HK-2 (cell line): ENCODE measurements at regions not wholly inside any gene's neighbourhood (a gene's known extent, or its start where the extent isn't known, plus 50 kb on each side); places are given as distances from the start of the nearest gene placed in this dataset.

Experiments
- DNase-seq: peaks from one replicate; pipeline ENCODE4 v3.0.0-alpha.2; 2018; ENCODE audit not compliant: unreplicated experiment

DNA sequence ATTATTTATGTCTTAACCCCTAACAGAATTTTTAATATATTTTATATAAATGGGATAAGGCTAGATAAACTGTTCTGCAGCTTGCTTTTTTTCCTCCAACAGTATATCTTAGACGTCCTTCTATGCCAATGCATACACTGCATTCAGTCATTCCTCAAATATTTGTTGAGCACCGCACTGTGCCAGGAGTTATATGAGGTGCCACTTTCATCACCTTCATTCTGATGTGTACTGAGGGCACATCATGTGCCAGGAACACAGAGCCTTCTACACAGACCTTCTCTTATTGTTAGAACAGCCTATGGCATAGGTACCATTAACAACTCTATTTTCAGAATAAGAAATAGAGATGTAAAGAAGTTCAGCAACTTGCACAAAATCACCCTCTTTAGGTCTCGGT lies 570.1 kb downstream of the CDK5RAP2 start:
- no peak for DNase-seq

DNA sequence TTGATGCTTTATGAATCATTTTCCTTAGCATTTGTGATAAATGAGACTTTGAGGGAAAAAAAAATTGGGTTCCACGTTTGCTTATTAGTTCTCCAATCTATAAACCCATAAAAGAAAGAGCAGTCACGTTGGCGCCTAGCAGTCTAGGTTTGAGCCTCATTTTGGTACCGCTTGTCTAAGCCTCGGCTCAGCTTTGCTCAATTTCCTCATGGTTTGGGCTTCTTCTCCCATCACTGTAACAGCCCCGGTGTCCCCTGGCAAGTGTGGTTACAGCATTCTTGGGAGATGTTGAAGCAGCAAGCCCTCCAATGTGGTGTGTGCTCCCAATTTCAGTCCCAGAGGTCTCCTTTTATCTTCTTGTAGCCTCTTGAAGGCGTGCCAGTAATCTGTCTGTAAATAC lies 578.4 kb downstream of the CDK5RAP2 start:
- DNase-seq = no peak

- no peak for DNase-seq
Observed at GRCh38 chr9:119998614-119999013, 581.4 kb downstream of the CDK5RAP2 start.

DNA sequence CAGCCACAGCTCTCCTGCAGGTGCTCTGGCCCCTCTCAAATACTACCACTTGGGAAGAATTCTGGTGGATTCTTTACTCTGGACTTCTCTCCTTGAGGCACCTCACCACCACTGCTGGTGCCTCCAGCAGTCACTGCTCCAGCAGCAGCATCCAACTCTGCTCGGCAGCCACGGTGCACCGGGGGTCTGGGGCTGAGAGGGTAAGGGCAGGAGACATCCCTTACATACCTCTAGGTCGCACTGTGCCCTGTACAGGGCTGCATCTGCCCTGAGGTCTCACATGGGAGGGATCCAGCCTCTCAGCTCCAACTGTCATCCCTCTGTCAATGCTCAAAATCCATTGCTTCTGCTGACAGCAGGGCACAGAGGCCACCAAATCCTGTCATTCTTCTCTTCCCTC lies 588.2 kb downstream of the CDK5RAP2 start:
- no peak for DNase-seq

GRCh38 chr9:119986713-119987112 lies 593.3 kb downstream of the CDK5RAP2 start:
- DNase-seq = no peak

GRCh38 chr9:119986205-119986604 lies 593.8 kb downstream of the CDK5RAP2 start:
- DNase-seq = no peak

DNA sequence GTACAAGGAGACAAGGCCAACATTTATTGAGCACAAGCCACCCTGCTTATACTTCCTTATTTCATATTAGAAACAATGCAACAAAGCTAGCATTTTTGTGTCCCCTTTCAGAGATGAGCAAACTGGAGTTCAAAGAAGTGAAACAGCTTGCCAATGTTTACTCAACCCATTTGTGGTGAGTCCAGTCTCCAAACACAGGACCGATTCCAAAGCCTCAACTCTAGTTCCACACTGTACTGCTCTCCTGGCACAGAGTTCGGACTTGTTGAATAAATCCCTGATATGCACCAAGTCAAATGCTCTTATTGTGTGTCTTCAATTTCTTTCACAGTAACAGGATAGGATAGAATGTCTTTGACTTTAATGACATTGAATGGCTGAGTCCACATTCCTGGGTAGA lies 604.8 kb upstream of the BRINP1 start:
- no peak for DNase-seq

- DNase-seq = peak; percentile 69
Observed at GRCh38 chr9:119968836-119969707, 599.8 kb upstream of the BRINP1 start.

- no peak for DNase-seq
Observed at GRCh38 chr9:119967867-119968535, 598.8 kb upstream of the BRINP1 start.

GRCh38 chr9:119963798-119964372 lies 594.6 kb upstream of the BRINP1 start:
- DNase-seq = peak; percentile 72

DNA sequence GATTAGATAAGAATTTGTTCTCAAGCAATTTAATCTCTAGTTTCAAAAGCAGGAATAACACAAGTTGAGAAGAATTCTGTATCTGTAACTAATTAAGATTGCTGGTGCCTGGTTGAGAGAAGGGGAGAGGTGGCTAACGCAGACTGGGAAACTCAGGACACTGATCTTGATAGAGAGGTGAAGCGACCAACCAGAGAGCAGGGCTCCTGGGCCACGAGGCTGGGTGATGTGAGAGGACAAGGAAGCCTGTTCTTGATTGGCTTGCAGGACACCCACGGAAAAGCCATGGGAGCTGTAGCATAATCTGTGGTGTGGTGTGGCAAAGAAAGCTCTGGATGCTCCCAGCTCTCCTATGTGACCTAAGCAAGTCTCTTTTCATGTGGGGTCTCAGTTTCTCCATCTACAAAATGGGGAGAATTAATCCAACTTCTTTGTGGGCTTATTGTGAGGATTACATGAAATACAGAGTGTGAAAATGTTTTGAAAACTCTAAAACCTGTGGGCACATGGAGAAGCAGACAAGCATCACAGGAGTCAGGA lies 594.1 kb upstream of the BRINP1 start:
- DNase-seq = peak; percentile 63

DNA sequence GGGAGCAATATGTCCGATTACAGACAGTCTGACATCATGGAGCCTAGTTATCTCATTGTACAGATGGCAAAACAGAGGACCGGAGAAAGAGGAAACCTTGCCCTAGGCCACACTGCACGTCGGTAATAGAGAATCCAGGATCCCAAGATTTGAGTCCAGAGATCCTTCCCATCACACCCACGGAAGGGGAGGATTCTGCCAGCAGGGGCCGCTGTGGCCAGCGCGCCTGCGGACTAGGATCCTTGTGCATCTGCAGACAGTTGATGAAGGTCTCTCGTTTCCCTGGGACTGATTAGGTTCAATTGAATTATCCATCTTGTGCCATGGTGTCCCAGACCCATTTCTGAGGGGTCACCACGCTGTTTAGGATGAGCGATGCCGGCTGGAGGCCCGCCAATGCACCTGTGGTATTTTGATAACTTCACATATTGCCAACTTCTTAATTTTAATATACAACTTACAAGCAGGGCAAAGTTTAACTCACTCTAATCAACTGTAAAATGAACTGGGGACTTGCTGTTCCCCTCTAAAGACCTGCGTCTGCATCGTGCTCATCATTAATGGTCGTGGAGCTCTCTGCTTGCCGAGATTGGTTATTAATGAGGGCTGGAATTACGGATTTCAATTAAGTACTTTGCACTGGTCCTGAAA lies 592.7 kb upstream of the BRINP1 start:
- no peak for DNase-seq

DNA sequence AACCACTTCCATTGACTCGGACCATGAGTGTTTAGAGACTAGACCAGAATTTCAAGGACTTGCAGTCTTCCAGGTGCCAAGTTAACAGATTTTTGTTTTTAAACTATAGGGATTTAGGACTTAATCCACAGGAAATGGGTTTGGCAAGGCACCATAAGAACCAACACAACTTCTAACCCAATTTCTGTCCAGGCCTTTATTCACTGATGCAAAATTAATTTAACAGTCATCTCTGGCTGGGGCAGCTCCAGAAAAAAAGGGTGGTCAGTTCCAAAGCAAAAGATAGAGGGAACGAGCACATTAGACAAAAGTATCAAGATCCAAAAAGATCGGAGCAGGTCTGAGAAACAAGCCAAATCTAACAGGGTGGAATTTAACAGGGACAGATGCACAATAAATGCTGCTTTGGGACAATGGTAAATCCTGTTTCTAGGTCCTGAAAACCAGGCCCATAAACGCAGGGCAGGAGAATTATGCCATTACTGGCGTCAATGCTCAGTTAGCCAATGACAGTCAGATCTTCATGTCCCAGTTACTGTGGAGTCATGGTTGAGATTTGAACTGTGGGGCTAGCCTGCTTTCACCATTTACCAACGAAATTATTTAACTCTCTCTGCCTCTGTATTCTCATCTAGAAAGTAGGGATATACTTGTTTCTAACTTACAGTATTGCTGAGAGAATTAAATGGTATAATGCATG lies 590.8 kb upstream of the BRINP1 start:
- no peak for DNase-seq

- no peak for DNase-seq
Observed at GRCh38 chr9:119956111-119956510, 586.9 kb upstream of the BRINP1 start.

DNA sequence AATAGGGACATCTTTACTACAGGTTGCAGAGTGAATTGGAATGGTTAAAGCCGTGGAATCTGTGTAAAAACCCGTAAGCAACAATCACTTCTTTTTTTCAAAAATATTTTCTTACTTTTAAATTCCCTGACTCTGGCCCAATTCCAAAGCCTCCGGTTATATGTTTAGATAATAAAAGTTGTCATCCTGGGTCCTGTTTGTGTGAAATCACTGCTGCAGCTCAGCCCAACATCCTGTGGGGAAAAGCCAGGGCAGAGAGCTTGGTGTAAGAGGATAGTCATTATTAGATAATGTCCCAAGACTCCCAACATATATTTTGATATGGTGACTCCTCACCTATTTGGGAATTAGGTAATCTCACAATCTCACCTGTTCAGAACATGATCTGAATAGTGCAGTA lies 586.0 kb upstream of the BRINP1 start:
- no peak for DNase-seq

GRCh38 chr9:119951591-119951990 lies 582.4 kb upstream of the BRINP1 start:
- no peak for DNase-seq

GRCh38 chr9:119951090-119951489 lies 581.9 kb upstream of the BRINP1 start:
- DNase-seq = no peak

DNA sequence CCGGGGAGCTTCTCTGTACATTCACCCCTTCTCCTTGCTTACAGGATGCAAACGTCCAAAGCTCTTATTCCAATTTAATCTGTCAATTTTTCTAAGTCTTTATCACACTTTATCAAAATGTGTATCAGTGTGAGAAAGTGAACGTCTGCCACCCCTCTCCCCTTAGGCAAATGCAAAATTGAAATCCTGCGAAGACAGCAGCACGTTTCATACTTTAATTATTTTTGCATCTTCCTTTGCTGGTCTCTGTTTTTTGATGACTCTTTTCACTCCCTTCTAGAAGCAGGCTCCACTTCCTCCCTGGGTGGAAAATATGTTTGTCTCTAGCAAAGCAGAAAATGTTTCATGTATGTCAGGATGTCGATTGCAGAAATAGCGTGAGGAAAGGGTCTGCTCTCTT lies 576.5 kb upstream of the BRINP1 start:
- no peak for DNase-seq

- no peak for DNase-seq
Observed at GRCh38 chr9:119941091-119941490, 571.9 kb upstream of the BRINP1 start.

DNA sequence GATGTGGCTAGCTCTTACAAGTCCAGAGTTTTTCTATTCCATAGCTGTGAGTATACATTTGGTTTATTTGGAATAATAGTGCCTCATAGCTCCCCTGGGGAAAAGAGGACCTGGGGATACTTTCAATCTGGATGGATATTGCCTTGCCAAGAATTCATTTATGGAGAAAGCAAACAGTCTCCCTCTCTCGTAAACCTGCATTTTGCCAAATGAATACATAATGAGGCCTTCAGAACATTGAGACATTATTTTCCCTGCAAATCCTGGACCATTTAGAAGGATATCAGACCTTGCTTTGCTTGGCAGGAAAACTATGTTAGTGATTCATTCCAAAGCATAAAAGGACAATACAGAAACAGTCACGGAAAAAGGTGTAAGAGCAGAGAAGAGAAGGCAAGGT lies 569.6 kb upstream of the BRINP1 start:
- DNase-seq = no peak

GRCh38 chr9:119934497-119934896 lies 565.3 kb upstream of the BRINP1 start:
- DNase-seq = no peak

GRCh38 chr9:119933191-119933590 lies 564.0 kb upstream of the BRINP1 start:
- no peak for DNase-seq
